PC-3 (cell line): ENCODE measurements at regions not wholly inside any gene's neighbourhood (a gene's known extent, or its start where the extent isn't known, plus 50 kb on each side); places are given as distances from the start of the nearest gene placed in this dataset.

ENCODE experiments used
- ATAC-seq: fragments of 200-7000 bp; cut with Tn5 transposase; 2 replicates; pipeline ENCODE4 v1.9.1; 2020; ENCODE audit warnings: mild to moderate bottlenecking, moderate library complexity
- BruUV-seq: library from RNA; stranded (reverse); fragments of 400-500 nt; replicated peaks from 2 replicates; lab custom pipeline; 2021; lab: Mats Ljungman, UMichigan
- CTCF ChIA-PET: fragments of 300-600 bp; sonication (Branson Sonifier 250); formaldehyde crosslinking; loops from one replicate; lab custom pipeline; 2022; ENCODE audit warnings: antibody characterized with exemption; lab: Charles Lee
- POLR2A ChIA-PET: fragments of 300-600 bp; sonication (Branson Sonifier 250); formaldehyde crosslinking; loops from one replicate; lab custom pipeline; 2022; ENCODE audit warnings: antibody characterized with exemption; ENCODE audit not compliant: unreplicated experiment; lab: Charles Lee
- DNase-seq: peaks from one replicate; pipeline ENCODE4 v3.0.0-alpha.2; 2015
- H2AFZ ChIP-seq: fragments of 300-600 bp; sonication (generic); 2 replicates; pipeline ENCODE4 v1.6.0; 2016; ENCODE audit warnings: antibody characterized with exemption, low read length
- H3F3A ChIP-seq: fragments of 300-600 bp; sonication (generic); one replicate; pipeline ENCODE4 v1.6.0; 2017; ENCODE audit warnings: antibody characterized with exemption, low read length, control low read depth, mild to moderate bottlenecking; ENCODE audit not compliant: unreplicated experiment
- H3K27ac ChIP-seq: fragments of 300-600 bp; sonication (generic); 2 replicates; pipeline ENCODE4 v1.5.1; 2016; ENCODE audit warnings: mild to moderate bottlenecking, low read length
- H3K27me3 ChIP-seq: fragments of 300-600 bp; sonication (generic); 2 replicates; pipeline ENCODE4 v1.6.1; 2016; ENCODE audit warnings: low read length, mixed read lengths
- H3K36me3 ChIP-seq: fragments of 300-600 bp; sonication (generic); 2 replicates; pipeline ENCODE4 v1.6.1; 2016; ENCODE audit warnings: low read depth, mixed run types, low read length, mixed read lengths
- H3K4me1 ChIP-seq: fragments of 300-600 bp; sonication (generic); 2 replicates; pipeline ENCODE4 v1.5.1; 2016; ENCODE audit warnings: low read length; ENCODE audit not compliant: insufficient read depth
- H3K4me2 ChIP-seq: fragments of 300-600 bp; sonication (generic); 2 replicates; pipeline ENCODE4 v1.6.0; 2016; ENCODE audit warnings: low read length
- H3K4me3 ChIP-seq: fragments of 300-600 bp; sonication (generic); 2 replicates; pipeline ENCODE4 v1.5.1; 2016; ENCODE audit warnings: mild to moderate bottlenecking, low read length, mixed read lengths
- H3K79me2 ChIP-seq: fragments of 300-600 bp; sonication (generic); 2 replicates; pipeline ENCODE4 v1.6.1; 2017; ENCODE audit warnings: low read length, mixed read lengths
- H3K9ac ChIP-seq: fragments of 300-600 bp; sonication (generic); 2 replicates; pipeline ENCODE4 v1.6.0; 2016; ENCODE audit warnings: mild to moderate bottlenecking, low read length
- H3K9me2 ChIP-seq: fragments of 300-600 bp; sonication (generic); replicated peaks from 2 replicates; pipeline ENCODE4 v1.6.1; 2016; ENCODE audit warnings: mixed run types, low read length, mixed read lengths
- H3K9me3 ChIP-seq: fragments of 300-600 bp; sonication (generic); 2 replicates; pipeline ENCODE4 v1.6.1; 2016; ENCODE audit warnings: low read length, mixed read lengths
- H4K20me1 ChIP-seq: fragments of 300-600 bp; sonication (generic); 2 replicates; pipeline ENCODE4 v1.6.1; 2016; ENCODE audit warnings: low read length, mixed read lengths
- CTCF ChIP-seq: fragments of 300-600 bp; sonication (generic); conservative IDR thresholded peaks from 2 replicates; pipeline ENCODE4 v1.5.1; 2017; ENCODE audit warnings: antibody characterized with exemption, low read depth, mild to moderate bottlenecking, low read length
- EZH2 ChIP-seq: fragments of 300-600 bp; sonication (generic); IDR thresholded peaks from one replicate; pipeline ENCODE4 v1.6.1; 2017; ENCODE audit warnings: antibody characterized with exemption, mild to moderate bottlenecking, low read length; ENCODE audit not compliant: unreplicated experiment
- EZH2phosphoT487 ChIP-seq: fragments of 300-600 bp; sonication (generic); IDR thresholded peaks from 2 replicates; pipeline ENCODE4 v1.6.1; 2018; ENCODE audit warnings: mild to moderate bottlenecking, antibody characterized with exemption, low read length, borderline replicate concordance
- intact Hi-C: fragments of 100-400 bp; cut with micrococcal nuclease; formaldehyde crosslinking; loops from 2 replicates; pipeline ENCODE4 v1.9.0; 2023

- POLR2A ChIA-PET = no interaction called here
- ATAC-seq = no peak
These were observed 75.5 kb upstream of the LRIG3 start for GRCh38 chr12:58995666-58996363.

GRCh38 chr12:58988643-58989344 is 68.5 kb upstream of the LRIG3 start:
- Histone ChIP-seq H3K9ac (no peak overlapping the region), H3K9me2 (no peaks in the 10 kb centered on the region), H3K9me3 (no peaks in the 10 kb centered on the region), H3K4me2 (no peak overlapping the region), H3K79me2 (no peaks in the 10 kb centered on the region), H3K4me3 (no peak overlapping the region), H3K36me3 (no peaks in the 10 kb centered on the region; the same call in 1 of the 2 replicates), H3K27me3 (no peaks in the 10 kb centered on the region), H3F3A (no peaks in the 10 kb centered on the region), H2AFZ (no peak overlapping the region), H4K20me1 (no peaks in the 10 kb centered on the region), H3K4me1 (no peaks in the 10 kb centered on the region), H3K27ac (no peak overlapping the region)
- ChIA-PET POLR2A (no interaction called here), CTCF (no interaction called here)
- ATAC-seq (no peak), DNase-seq (no peak)
- intact Hi-C loops = no loop called here
- TF ChIP-seq EZH2 = no peak
- no peak for TF ChIP-seq CTCF
- TF ChIP-seq EZH2phosphoT487 = no peak
- BruUV-seq = no TSS peak

More at GRCh38 chr12:58995666-58996363, 75.5 kb upstream of the LRIG3 start:
- no peaks in the 10 kb centered on the region for H3K79me2 ChIP-seq
- H3F3A ChIP-seq = no peaks in the 10 kb centered on the region
- TF ChIP-seq CTCF (no peak), EZH2 (no peak), EZH2phosphoT487 (no peak)
- no peak overlapping the region for H3K27ac ChIP-seq
- H3K9me3 ChIP-seq = no peaks in the 10 kb centered on the region
- no peaks in the 10 kb centered on the region for H3K27me3 ChIP-seq
- no peak overlapping the region for H3K9ac ChIP-seq
- no peak for DNase-seq
- no peaks in the 10 kb centered on the region; the same call in 1 of the 2 replicates for H3K9me2 ChIP-seq
- BruUV-seq = no TSS peak
- no peak overlapping the region for H3K4me3 ChIP-seq
- H4K20me1 ChIP-seq = no peaks in the 10 kb centered on the region
- intact Hi-C loops = no loop called here
- CTCF ChIA-PET = no interaction called here
- H3K36me3 ChIP-seq = no peaks in the 10 kb centered on the region
- no peak overlapping the region for H2AFZ ChIP-seq
- H3K4me2 ChIP-seq = no peak overlapping the region
- no peaks in the 10 kb centered on the region for H3K4me1 ChIP-seq

- no peaks in the 10 kb centered on the region for H3K9me3 ChIP-seq
- no peak overlapping the region for H3K4me3 ChIP-seq
- ChIA-PET POLR2A (no interaction called here), CTCF (no interaction called here)
- BruUV-seq = no TSS peak
- no peaks in the 10 kb centered on the region for H4K20me1 ChIP-seq
- intact Hi-C loops = no loop called here
- no peak for TF ChIP-seq CTCF
- TF ChIP-seq EZH2phosphoT487 = no peak
- no peak for TF ChIP-seq EZH2
- no peak overlapping the region for H2AFZ ChIP-seq
- ATAC-seq = no peak
- no peaks in the 10 kb centered on the region for H3K36me3 ChIP-seq
- H3K79me2 ChIP-seq = no peaks in the 10 kb centered on the region
- H3K9me2 ChIP-seq = no peaks in the 10 kb centered on the region
- DNase-seq = no peak
- no peaks in the 10 kb centered on the region for H3K27me3 ChIP-seq
- no peaks in the 10 kb centered on the region for H3F3A ChIP-seq
- H3K9ac ChIP-seq = no peak overlapping the region
- no peak overlapping the region for H3K27ac ChIP-seq
- no peaks in the 10 kb centered on the region for H3K4me1 ChIP-seq
- no peak overlapping the region for H3K4me2 ChIP-seq
These were observed 61.7 kb upstream of the LRIG3 start for GRCh38 chr12:58981961-58982360.
